IMR-90 (cell line): ENCODE measurements at regions not wholly inside any gene's neighbourhood (a gene's known extent, or its start where the extent isn't known, plus 50 kb on each side); places are given as distances from the start of the nearest gene placed in this dataset.

ENCODE experiments used
- ATAC-seq: fragments of 200-7000 bp; cut with Tn5 transposase; 2 replicates; pipeline ENCODE4 v1.9.1; 2020; ENCODE audit warnings: low read depth, mild to moderate bottlenecking, moderate library complexity
- BruUV-seq: library from RNA; stranded (reverse); fragments of 400-500 nt; replicated peaks from 2 replicates; lab custom pipeline; 2021; lab: Mats Ljungman, UMichigan
- CTCF ChIA-PET: fragments of 300-600 bp; formaldehyde crosslinking; extraction: SDS; loops from one replicate; lab custom pipeline; 2021; ENCODE audit warnings: antibody characterized with exemption; lab: Yijun Ruan, JAX
- POLR2A ChIA-PET: fragments of 300-600 bp; sonication (Branson Sonifier 250); formaldehyde crosslinking; loops from one replicate; lab custom pipeline; 2022; ENCODE audit warnings: antibody characterized with exemption; ENCODE audit not compliant: unreplicated experiment; lab: Charles Lee
- DNase-seq: peaks from one replicate; pipeline ENCODE4 v3.0.0; 2013
- H2AFZ ChIP-seq: replicated peaks from 2 replicates; pipeline ENCODE3; 2013; ENCODE audit warnings: low read length, mild to moderate bottlenecking; ENCODE audit not compliant: poor library complexity
- H2AK5ac ChIP-seq: 2 replicates; pipeline ENCODE4 v1.6.1; 2013; ENCODE audit warnings: low read depth, low read length, inconsistent platforms
- H2AK9ac ChIP-seq: replicated peaks from 2 replicates; pipeline ENCODE3; 2013; ENCODE audit warnings: mild to moderate bottlenecking, low read depth, low read length, moderate library complexity; ENCODE audit not compliant: poor library complexity
- H2BK120ac ChIP-seq: 2 replicates; pipeline ENCODE4 v1.6.1; 2013; ENCODE audit warnings: low read depth, low read length, inconsistent platforms
- H2BK15ac ChIP-seq: 3 replicates; pipeline ENCODE4 v1.6.1; 2013; ENCODE audit warnings: low read depth, low read length, inconsistent platforms
- H2BK20ac ChIP-seq: 2 replicates; pipeline ENCODE4 v1.6.1; 2013; ENCODE audit warnings: low read depth, mild to moderate bottlenecking, inconsistent platforms, low read length, moderate library complexity
- H2BK5ac ChIP-seq: 2 replicates; pipeline ENCODE4 v1.6.1; 2013; ENCODE audit warnings: mild to moderate bottlenecking, low read depth, low read length, inconsistent platforms; ENCODE audit not compliant: poor library complexity, severe bottlenecking
- H3K14ac ChIP-seq: replicated peaks from 2 replicates; pipeline ENCODE4 v1.6.1; 2013; ENCODE audit warnings: low read depth, low read length, inconsistent platforms
- H3K18ac ChIP-seq: 2 replicates; pipeline ENCODE4 v1.6.1; 2013; ENCODE audit warnings: low read depth, low read length, control low read depth
- H3K23ac ChIP-seq: 2 replicates; pipeline ENCODE4 v1.6.1; 2013; ENCODE audit warnings: low read depth, low read length, inconsistent platforms
- H3K27ac ChIP-seq: 2 replicates; pipeline ENCODE4 v1.5.1; 2013; ENCODE audit warnings: mild to moderate bottlenecking, control low read depth, low read length; ENCODE audit not compliant: insufficient read depth
- H3K27me3 ChIP-seq: 2 replicates; pipeline ENCODE4 v1.6.1; 2013; ENCODE audit warnings: low read length; ENCODE audit not compliant: control insufficient read depth, insufficient read depth
- H3K36me3 ChIP-seq: 2 replicates; pipeline ENCODE4 v1.6.1; 2013; ENCODE audit warnings: low read length, mixed read lengths; ENCODE audit not compliant: control insufficient read depth, insufficient read depth
- H3K4ac ChIP-seq: 2 replicates; pipeline ENCODE4 v1.6.1; 2013; ENCODE audit warnings: low read depth, low read length, inconsistent platforms
- H3K4me1 ChIP-seq: 2 replicates; pipeline ENCODE4 v1.6.1; 2013; ENCODE audit warnings: low read length, mixed read lengths; ENCODE audit not compliant: control insufficient read depth, insufficient read depth
- H3K4me2 ChIP-seq: 2 replicates; pipeline ENCODE4 v1.6.1; 2013; ENCODE audit warnings: low read depth, mild to moderate bottlenecking, control low read depth, low read length, moderate library complexity
- H3K4me3 ChIP-seq: 2 replicates; pipeline ENCODE4 v1.5.1; 2013; ENCODE audit warnings: low read depth, mild to moderate bottlenecking, control low read depth, low read length, moderate library complexity; ENCODE audit not compliant: insufficient read depth
- H3K56ac ChIP-seq: 2 replicates; pipeline ENCODE4 v1.6.1; 2013; ENCODE audit warnings: low read length, inconsistent platforms; ENCODE audit not compliant: insufficient read depth; ENCODE audit errors: extremely low read depth
- H3K79me1 ChIP-seq, 2 experiments: 2 replicates each; pipeline ENCODE4 v1.6.1; 2013; ENCODE audit warnings: low read length in 2 of 2, inconsistent platforms in 1 of 2, low read depth in 1 of 2
- H3K9ac ChIP-seq: 2 replicates; pipeline ENCODE4 v1.6.1; 2013; ENCODE audit warnings: low read depth, low read length, control low read depth
- H3K9me1 ChIP-seq: 2 replicates; pipeline ENCODE4 v1.6.1; 2013; ENCODE audit warnings: low read length, inconsistent platforms; ENCODE audit not compliant: insufficient read depth
- H3K9me3 ChIP-seq: 2 replicates; pipeline ENCODE4 v1.6.1; 2013; ENCODE audit warnings: low read length; ENCODE audit not compliant: control insufficient read depth, insufficient read depth
- H4K20me1 ChIP-seq: 2 replicates; pipeline ENCODE4 v1.6.1; 2013; ENCODE audit warnings: low read length, inconsistent platforms; ENCODE audit not compliant: insufficient read depth
- H4K5ac ChIP-seq: 2 replicates; pipeline ENCODE4 v1.6.1; 2013; ENCODE audit warnings: mild to moderate bottlenecking, low read depth, low read length, control low read depth
- H4K8ac ChIP-seq, 2 experiments: 2 replicates each; pipeline ENCODE4 v1.6.1; 2013; ENCODE audit warnings: low read depth in 2 of 2, low read length in 2 of 2, control low read depth in 1 of 2, inconsistent platforms in 1 of 2
- H4K91ac ChIP-seq: 2 replicates; pipeline ENCODE4 v1.6.1; 2013; ENCODE audit warnings: low read depth, low read length, inconsistent platforms; ENCODE audit not compliant: insufficient read depth
- BHLHE40 ChIP-seq: fragments of 150-350 bp; IDR thresholded peaks from 2 replicates; pipeline ENCODE4 v1.6.1; 2016; ENCODE audit warnings: mild to moderate bottlenecking, low read depth, low read length
- NFE2L2 ChIP-seq: fragments of 150-350 bp; IDR thresholded peaks from 2 replicates; pipeline ENCODE4 v1.6.1; 2016; ENCODE audit warnings: low read depth, mild to moderate bottlenecking, low read length
- RAD21 ChIP-seq: IDR thresholded peaks from 2 replicates; pipeline ENCODE4 v1.6.1; 2012; ENCODE audit warnings: low read length, improper control_type of control experiment
- RCOR1 ChIP-seq: IDR thresholded peaks from 2 replicates; pipeline ENCODE4 v1.6.1; 2012; ENCODE audit warnings: mild to moderate bottlenecking, low read length, improper control_type of control experiment; ENCODE audit not compliant: insufficient replicate concordance
- WGBS, 2 experiments: methylation state at CpG; one replicate each; pipeline versions ENCODE4 v1.1.5 to v1.1.7; 2013; ENCODE audit warnings: missing lambda C conversion rate in 2 of 2; ENCODE audit not compliant: insufficient read length in 1 of 2; ENCODE audit errors: extremely low coverage in 2 of 2; 5-methylcytosine and 5-hydroxymethylcytosine counted together
- dilution Hi-C: fragments of 300-500 bp; cut with HindIII; formaldehyde crosslinking; loops from one replicate; pipeline ENCODE4 v1.14.3; 2018; ENCODE audit warnings: low sequenced_read_pairs; ENCODE audit not compliant: unreplicated experiment
- in situ Hi-C: fragments of 300-500 bp; cut with MboI; formaldehyde crosslinking; loops from 3 replicates; pipeline ENCODE4 v1.14.3; 2019; ENCODE audit warnings: low sequenced_read_pairs, inconsistent platforms, mixed read lengths
- intact Hi-C: fragments of 100-400 bp; cut with micrococcal nuclease; formaldehyde crosslinking; loops from 2 replicates; pipeline ENCODE4 v1.10.0; 2022
- TF ChIP-seq, protein P1 (sequence below): fragments of 150-350 bp; IDR thresholded peaks from 2 replicates; pipeline ENCODE4 v1.6.1; 2017; ENCODE audit warnings: mild to moderate bottlenecking, antibody characterized with exemption, low read length, low read depth
- TF ChIP-seq, protein P2 (sequence below): conservative IDR thresholded peaks from 2 replicates; pipeline ENCODE4 v1.5.1; 2012; ENCODE audit warnings: mild to moderate bottlenecking, low read depth, low read length, improper control_type of control experiment

DNA sequence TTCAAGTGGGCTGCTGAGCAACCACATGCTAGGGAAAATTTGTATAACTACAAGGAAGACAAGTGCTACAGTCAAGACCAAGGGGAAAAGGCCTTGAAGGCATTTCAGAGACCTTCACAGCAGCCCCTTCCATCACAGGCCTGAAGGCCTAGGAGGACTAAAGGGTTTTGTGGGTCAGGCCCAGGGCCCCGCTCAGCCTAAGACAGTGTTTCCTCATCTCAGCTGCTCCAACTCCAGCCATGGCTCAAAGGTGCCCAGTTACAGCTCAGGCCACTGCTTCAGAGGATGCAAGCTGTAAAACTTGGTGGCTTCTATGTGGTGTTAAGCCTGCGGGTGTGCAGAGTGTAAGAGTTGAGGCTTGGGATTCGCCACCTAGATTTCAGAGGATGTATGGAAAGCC lies 260.5 kb downstream of the NXPE2 start:
- no peak for TF ChIP-seq RAD21
- TF ChIP-seq NFE2L2 = no peak
- no peak for TF ChIP-seq RCOR1
- TF ChIP-seq, protein P1, sequence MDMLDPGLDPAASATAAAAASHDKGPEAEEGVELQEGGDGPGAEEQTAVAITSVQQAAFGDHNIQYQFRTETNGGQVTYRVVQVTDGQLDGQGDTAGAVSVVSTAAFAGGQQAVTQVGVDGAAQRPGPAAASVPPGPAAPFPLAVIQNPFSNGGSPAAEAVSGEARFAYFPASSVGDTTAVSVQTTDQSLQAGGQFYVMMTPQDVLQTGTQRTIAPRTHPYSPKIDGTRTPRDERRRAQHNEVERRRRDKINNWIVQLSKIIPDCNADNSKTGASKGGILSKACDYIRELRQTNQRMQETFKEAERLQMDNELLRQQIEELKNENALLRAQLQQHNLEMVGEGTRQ = no peak
- TF ChIP-seq BHLHE40 = no peak
- TF ChIP-seq, protein P2, sequence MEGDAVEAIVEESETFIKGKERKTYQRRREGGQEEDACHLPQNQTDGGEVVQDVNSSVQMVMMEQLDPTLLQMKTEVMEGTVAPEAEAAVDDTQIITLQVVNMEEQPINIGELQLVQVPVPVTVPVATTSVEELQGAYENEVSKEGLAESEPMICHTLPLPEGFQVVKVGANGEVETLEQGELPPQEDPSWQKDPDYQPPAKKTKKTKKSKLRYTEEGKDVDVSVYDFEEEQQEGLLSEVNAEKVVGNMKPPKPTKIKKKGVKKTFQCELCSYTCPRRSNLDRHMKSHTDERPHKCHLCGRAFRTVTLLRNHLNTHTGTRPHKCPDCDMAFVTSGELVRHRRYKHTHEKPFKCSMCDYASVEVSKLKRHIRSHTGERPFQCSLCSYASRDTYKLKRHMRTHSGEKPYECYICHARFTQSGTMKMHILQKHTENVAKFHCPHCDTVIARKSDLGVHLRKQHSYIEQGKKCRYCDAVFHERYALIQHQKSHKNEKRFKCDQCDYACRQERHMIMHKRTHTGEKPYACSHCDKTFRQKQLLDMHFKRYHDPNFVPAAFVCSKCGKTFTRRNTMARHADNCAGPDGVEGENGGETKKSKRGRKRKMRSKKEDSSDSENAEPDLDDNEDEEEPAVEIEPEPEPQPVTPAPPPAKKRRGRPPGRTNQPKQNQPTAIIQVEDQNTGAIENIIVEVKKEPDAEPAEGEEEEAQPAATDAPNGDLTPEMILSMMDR = no peak
- Histone ChIP-seq H3K27ac (no peak overlapping the region), H4K5ac (no peak overlapping the region), H3K9me3 (peaks cover 5% of the 10 kb centered on the region), H3K9ac (no peak overlapping the region), H3K4me1 (no peaks in the 10 kb centered on the region), H4K8ac (no peak overlapping the region), H3K4me2 (no peak overlapping the region), H3K4ac (no peak overlapping the region), H2BK20ac (no peak overlapping the region), H4K91ac (no peak overlapping the region), H3K9me1 (no peaks in the 10 kb centered on the region), H3K27me3 (no peaks in the 10 kb centered on the region), H3K18ac (no peak overlapping the region), H2AFZ (no peak overlapping the region), H2BK120ac (no peak overlapping the region), H2BK5ac (no peak overlapping the region), H2BK15ac (no peak overlapping the region), H2AK5ac (no peak overlapping the region), H3K23ac (no peak overlapping the region), H3K14ac (no peak overlapping the region), H2AK9ac (no peak overlapping the region), H4K20me1 (no peaks in the 10 kb centered on the region), H3K79me1 (no peaks in the 10 kb centered on the region), H3K4me3 (no peak overlapping the region), H3K56ac (no peak overlapping the region), H3K36me3 (no peaks in the 10 kb centered on the region)
- no TSS peak for BruUV-seq
- intact Hi-C loops (loop anchor here (10.0 kb wide), 1 partner anchor 226 kb away; no protein-coding TSS in a partner anchor), dilution Hi-C loops (no loop called here), in situ Hi-C loops (no loop called here)
- ChIA-PET CTCF (no interaction called here), POLR2A (no interaction called here)
- ATAC-seq = no peak
- WGBS, 2 experiments = 48% methylated on average over 2 of the region's 3 CpGs; no CpG with 5 or more reads in 1 of the 2 experiments
- DNase-seq = no peak
